HG02763 (cell line): ENCODE measurements at regions not wholly inside any gene's neighbourhood (a gene's known extent, or its start where the extent isn't known, plus 50 kb on each side); places are given as distances from the start of the nearest gene placed in this dataset.
"Not testable (repeated sequence)": the region's sequence is repeated elsewhere in the genome, so short reads cannot be mapped to it uniquely, and the experiment has no call there.

Experiments used
- ATAC-seq: cut with Tn5 transposase; IDR thresholded peaks from one replicate; pipeline ENCODE4 v1.9.1; 2021; ENCODE audit warnings: mild to moderate bottlenecking, moderate library complexity; ENCODE audit not compliant: unreplicated experiment

DNA sequence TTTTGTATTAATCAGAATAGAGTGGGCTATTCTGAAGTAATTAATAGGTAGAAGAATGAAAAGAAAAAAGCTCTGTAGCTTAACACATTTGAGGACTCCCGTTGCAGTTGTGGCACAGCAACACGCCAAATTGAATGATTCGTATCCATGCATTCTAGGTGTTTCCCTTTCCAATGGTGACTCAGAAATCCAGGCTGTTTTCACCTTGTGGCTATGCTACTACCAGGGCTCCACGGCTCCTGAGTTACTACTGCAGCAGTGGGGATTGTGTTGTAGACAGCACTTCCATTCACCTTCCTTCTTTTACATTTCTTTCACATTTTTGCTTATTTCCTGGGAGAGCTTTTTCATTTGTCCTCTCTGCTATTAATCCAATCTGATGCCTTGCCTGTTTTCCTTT, 1616.4 kb downstream of the CDH8 start:
- ATAC-seq = no peak

GRCh38 chr16:60414613-60415012, 1621.6 kb downstream of the CDH8 start:
- ATAC-seq = no peak

- ATAC-seq = no peak
These were observed 1622.3 kb downstream of the CDH8 start for GRCh38 chr16:60413969-60414368.

DNA sequence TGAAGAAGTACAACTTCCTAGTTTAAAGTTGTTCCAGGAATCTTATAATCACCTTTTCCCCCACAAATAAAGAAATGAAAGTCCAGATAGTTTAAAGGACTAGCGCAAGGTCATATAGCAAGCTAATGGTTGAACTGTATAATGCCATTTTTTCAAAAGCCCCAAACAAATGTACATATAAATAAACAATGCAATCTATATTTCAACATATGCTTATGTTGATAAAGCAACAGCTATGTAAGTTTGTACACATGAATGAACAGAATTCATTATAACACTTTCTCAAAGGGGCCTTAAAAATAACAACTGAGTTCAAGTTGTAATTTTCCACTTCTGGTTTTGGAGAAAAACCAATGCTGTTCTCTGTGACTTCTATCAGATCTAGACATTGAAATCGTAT, 1628.6 kb downstream of the CDH8 start:
- no peak for ATAC-seq

- no peak for ATAC-seq
These were observed 1629.2 kb downstream of the CDH8 start for GRCh38 chr16:60407034-60407433.

- no peak for ATAC-seq
These were observed 1631.0 kb downstream of the CDH8 start for GRCh38 chr16:60405286-60405685.

- ATAC-seq = no peak
These were observed 1631.8 kb downstream of the CDH8 start for GRCh38 chr16:60404401-60404800.

DNA sequence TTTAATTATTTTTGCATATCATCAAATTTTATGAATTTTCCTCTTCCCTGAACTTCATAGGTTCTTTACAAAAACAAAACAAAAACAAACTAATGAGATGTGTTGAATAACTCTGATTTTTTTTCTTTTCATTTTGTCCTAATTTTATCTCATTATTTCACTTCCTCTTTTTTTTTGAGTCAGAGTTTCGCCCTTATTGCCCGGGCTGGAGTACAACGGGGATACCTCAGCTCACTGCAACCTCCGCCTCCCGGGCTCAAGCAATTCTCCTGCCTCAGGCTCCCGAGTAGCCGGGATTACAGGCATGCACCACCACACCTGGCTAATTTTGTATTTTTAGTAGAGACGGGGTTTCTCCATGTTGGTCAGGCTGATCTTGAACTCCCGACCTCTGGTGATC, 1633.3 kb downstream of the CDH8 start:
- ATAC-seq = peak; percentile 54

- no peak for ATAC-seq
These were observed 1643.9 kb downstream of the CDH8 start for GRCh38 chr16:60392380-60392779.

DNA sequence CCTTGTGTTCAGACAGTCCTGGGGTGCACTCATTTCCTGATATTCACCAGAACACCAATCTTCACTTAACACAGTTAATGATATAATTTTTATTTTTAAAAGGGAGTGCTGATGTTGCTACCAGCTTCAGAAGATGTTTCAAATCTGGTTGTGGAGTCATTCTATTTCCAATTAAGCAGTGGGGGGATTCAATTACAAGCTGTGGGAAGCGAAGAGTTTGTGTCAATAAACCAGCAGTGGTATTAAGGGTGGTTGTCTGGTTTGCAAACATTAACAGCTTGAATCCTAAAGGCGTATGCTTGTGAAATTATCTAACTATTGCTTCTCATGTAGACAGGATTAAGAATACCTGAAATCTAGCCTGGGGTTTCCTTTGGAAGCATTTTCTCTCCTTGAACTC, 1637.5 kb upstream of the GOT2 start:
- ATAC-seq = no peak

DNA sequence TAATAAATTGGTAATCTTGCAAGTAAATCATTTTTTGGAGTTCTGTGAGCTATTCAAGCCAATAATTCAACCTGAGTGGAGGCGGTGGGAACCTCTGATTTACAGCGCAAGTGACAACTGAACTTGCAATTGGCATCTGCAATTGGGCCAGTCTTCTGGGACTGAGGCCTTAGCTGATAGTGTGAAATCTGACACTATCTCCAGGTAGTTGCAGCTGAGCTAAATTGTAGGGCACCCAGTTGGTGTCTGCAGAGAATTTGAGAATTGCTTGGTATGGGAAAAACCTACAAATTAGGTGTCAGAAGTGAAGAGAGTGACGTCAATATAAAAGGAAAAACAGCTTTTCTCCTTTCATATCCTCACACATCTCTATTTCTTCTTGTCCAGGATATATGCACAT, 1633.6 kb upstream of the GOT2 start:
- no peak for ATAC-seq

- no peak for ATAC-seq
These were observed 1629.5 kb upstream of the GOT2 start for GRCh38 chr16:60363566-60363965.

- not testable (repeated sequence) for ATAC-seq
These were observed 1625.8 kb upstream of the GOT2 start for GRCh38 chr16:60359866-60360265.

- not testable (repeated sequence) for ATAC-seq
These were observed 1625.3 kb upstream of the GOT2 start for GRCh38 chr16:60359412-60359811.

- not testable (repeated sequence) for ATAC-seq
These were observed 1623.9 kb upstream of the GOT2 start for GRCh38 chr16:60357876-60358522.

- no peak for ATAC-seq
These were observed 1612.1 kb upstream of the GOT2 start for GRCh38 chr16:60346256-60346655.

DNA sequence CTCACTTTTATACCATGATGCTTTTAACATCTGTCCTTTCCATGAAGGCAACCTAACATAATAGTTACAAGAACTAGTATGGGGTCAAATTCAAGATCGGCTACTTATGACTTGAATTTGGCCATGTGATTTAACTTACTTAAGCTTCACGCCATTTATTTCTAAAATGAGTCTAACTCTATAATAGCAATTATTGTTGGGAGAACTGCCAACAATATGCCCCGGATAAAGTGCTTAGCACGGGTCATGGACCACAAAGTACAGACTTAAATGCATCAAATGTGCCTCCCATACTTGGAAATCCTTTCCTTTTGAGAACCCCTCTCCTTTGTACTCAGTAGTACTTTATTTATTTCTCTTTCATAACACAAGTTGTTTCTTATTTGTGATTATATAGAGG, 1603.6 kb upstream of the GOT2 start:
- ATAC-seq = no peak

DNA sequence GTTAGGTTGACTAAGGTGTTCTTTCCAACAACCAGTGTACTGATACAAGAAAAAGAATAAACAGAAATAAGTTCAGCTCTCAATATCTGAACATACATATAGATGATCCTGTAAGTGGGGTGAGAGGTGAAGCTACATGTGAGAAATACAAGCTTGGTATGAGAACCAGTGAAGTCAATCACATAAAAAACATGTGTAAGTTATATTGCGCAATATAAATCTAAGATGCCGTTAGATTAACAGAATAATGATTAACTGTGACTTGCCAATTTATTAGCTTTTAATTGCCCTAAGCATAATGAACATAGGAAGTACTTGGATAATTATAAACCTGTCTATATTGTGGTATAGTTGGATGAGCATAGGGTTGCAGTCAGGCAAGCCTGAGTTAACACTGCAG, 1597.1 kb upstream of the GOT2 start:
- no peak for ATAC-seq

DNA sequence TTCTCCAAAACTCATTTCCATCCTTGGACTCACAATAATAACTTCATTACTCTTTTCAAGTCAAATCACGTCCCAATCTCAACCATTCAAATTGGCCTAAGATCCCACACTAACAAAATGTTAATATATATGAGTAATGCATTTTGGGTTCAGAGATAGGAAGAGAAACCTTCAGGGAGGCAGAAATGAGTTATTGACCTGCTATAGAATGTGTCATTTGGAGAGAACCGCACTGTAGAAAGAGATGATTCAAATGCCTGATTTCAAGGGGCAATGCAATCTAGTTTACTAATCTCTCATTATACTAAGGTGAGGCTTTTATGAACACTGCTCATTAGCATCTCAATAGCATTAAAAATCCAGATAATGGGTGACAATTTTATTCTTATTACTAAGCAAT, 1595.0 kb upstream of the GOT2 start:
- no peak for ATAC-seq

GRCh38 chr16:60328152-60328551, 1594.0 kb upstream of the GOT2 start:
- no peak for ATAC-seq

DNA sequence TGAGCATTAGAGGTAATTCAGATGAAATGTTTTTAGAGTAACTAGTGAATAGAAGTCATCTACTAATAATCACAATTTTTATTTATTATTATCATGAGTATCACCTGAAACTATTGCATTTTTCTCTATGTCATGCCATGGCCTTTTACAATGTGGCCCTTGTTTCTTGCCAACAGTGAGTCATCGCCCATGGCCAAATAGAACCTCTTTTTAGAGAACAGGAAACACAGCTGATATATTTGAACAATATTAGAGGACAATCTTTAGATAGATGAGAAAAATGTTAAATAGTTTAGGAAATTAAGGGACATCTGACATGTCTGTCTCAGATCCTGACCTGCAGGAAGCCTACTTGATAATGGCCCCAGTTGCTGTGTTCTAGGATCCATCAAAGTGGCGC, 1584.4 kb upstream of the GOT2 start:
- ATAC-seq = no peak

DNA sequence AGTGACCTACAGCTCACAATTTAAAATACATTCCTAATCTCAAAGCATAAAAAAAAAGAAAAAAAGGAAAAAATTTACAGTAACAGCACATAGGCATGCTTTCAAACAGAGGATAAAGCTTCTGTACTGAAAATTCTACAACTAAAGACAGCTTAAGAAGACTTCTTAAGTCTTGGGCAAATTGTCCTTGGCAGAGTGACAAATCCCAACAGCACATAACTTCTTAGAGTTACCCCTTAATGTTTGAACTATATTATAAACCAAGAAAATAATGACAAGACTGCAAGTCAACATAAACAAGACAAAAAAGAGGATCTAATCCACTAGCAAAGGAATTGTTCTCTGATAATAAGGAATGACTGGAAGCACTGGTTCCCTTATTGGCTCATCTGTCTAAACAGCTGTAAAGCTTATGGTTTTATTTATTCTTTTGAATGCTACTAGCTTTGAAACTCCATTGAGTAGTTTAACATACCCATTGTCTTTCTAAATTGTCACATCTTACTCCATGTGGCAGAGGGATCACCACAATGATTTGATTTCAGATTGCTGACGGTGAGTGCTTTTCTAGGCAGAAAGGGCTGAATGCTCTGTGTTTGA, 1576.8 kb upstream of the GOT2 start:
- ATAC-seq = no peak

GRCh38 chr16:60304720-60305119, 1570.6 kb upstream of the GOT2 start:
- ATAC-seq = no peak
